Thyroid gland (tissue), 4 donors: ENCODE measurements at regions not wholly inside any gene's neighbourhood (a gene's known extent, or its start where the extent isn't known, plus 50 kb on each side); places are given as distances from the start of the nearest gene placed in this dataset.

Experiments used
- DNase-seq, 2 donors: peaks; one replicate each; pipeline ENCODE4 v3.0.0-alpha.2; 2019
- H3K27ac ChIP-seq, 3 donors: fragments of 200-600 bp; sonication (generic); 1 replicate in 2 of 3; 2 replicates in 1 of 3; pipeline ENCODE4 v1.5.1; 2016 to 2019; ENCODE audit warnings: mild to moderate bottlenecking in 1 of 3, moderate library complexity in 1 of 3
- H3K27me3 ChIP-seq: fragments of 200-600 bp; sonication (generic); one replicate; pipeline ENCODE4 v1.5.1; 2019
- H3K36me3 ChIP-seq, 2 donors: fragments of 200-600 bp; sonication (generic); one replicate each; pipeline ENCODE4 v1.5.1; 2016 to 2019
- H3K4me1 ChIP-seq, 2 donors: fragments of 200-600 bp; sonication (generic); one replicate each; pipeline ENCODE4 v1.5.1; 2017 to 2019
- H3K4me3 ChIP-seq, 3 donors: fragments of 200-600 bp; sonication (generic); replicated peaks in 1 of 3; 1 replicate in 2 of 3; 2 replicates in 1 of 3; pipeline ENCODE4 v1.5.1; 2016; ENCODE audit warnings: mild to moderate bottlenecking in 1 of 3
- H3K9me3 ChIP-seq: fragments of 200-600 bp; sonication (generic); one replicate; pipeline ENCODE4 v1.5.1; 2017
- CTCF ChIP-seq, 6 experiments: fragments of 200-600 bp in 3 of 6; fragments of 450-650 bp in 3 of 6; sonication (generic) in 3 of 6; IDR thresholded peaks; one replicate each; pipeline ENCODE4 v1.5.1; 2016 to 2019; ENCODE audit warnings: antibody characterized with exemption in 6 of 6, mild to moderate bottlenecking in 2 of 6, inconsistent platforms in 1 of 6, moderate library complexity in 1 of 6
- POLR2A ChIP-seq, 2 donors: fragments of 450-650 bp; IDR thresholded peaks; one replicate each; pipeline ENCODE4 v1.6.1; 2017; ENCODE audit warnings: antibody characterized with exemption in 2 of 2, mild to moderate bottlenecking in 2 of 2, moderate library complexity in 1 of 2
- WGBS, 2 donors: methylation state at CpG; one replicate each; pipeline ENCODE4 v1.1.5; 2017; 5-methylcytosine and 5-hydroxymethylcytosine counted together
- intact Hi-C: fragments of 100-400 bp; cut with DNase I; formaldehyde crosslinking; loops from one replicate; pipeline ENCODE4 v1.15.1; 2023

GRCh38 chr4:114100288-114101031 is 121.0 kb upstream of the ARSJ start:
- Histone ChIP-seq H3K27me3 (no peaks in the 10 kb centered on the region), H3K4me3 (no peak overlapping the region), H3K4me1 (no peaks in the 10 kb centered on the region), H3K9me3 (no peaks in the 10 kb centered on the region), H3K36me3 (no peaks in the 10 kb centered on the region), H3K27ac (no peak overlapping the region)
- TF ChIP-seq POLR2A (IDR thresholded peaks at IDR 0.05) (no peak), CTCF (IDR thresholded peaks at IDR 0.05) (no peak)
- intact Hi-C loops: no loop called here
- WGBS, 2 donors: 85 to 88% methylated on average over 6 of the region's 6 CpGs
- no peak for DNase-seq

- no peaks in the 10 kb centered on the region for H3K36me3 ChIP-seq
- 95 to 97% methylated on average over 1 of the region's 1 CpG for WGBS, 2 donors
- no peak overlapping the region for H3K27ac ChIP-seq
- H3K4me3 ChIP-seq: no peak overlapping the region
- DNase-seq: no peak
- intact Hi-C loops: no loop called here
- no peaks in the 10 kb centered on the region for H3K4me1 ChIP-seq
- TF ChIP-seq CTCF (IDR thresholded peaks at IDR 0.05) (no peak), POLR2A (IDR thresholded peaks at IDR 0.05) (no peak)
- H3K9me3 ChIP-seq: no peaks in the 10 kb centered on the region
- H3K27me3 ChIP-seq: no peaks in the 10 kb centered on the region
These were observed 124.5 kb upstream of the ARSJ start for GRCh38 chr4:114103908-114104307.

- Histone ChIP-seq H3K27ac (no peak overlapping the region), H3K9me3 (no peaks in the 10 kb centered on the region), H3K36me3 (no peaks in the 10 kb centered on the region), H3K4me3 (no peak overlapping the region), H3K4me1 (no peaks in the 10 kb centered on the region), H3K27me3 (no peaks in the 10 kb centered on the region)
- TF ChIP-seq POLR2A (IDR thresholded peaks at IDR 0.05) (no peak), CTCF (IDR thresholded peaks at IDR 0.05) (no peak)
- WGBS, 2 donors: 93 to 98% methylated on average over 1 of the region's 1 CpG
- DNase-seq: no peak
- intact Hi-C loops: no loop called here
These were observed 129.4 kb upstream of the ARSJ start for GRCh38 chr4:114108869-114109268.

GRCh38 chr4:114109776-114110175 is 130.3 kb upstream of the ARSJ start:
- Histone ChIP-seq H3K4me1 (no peaks in the 10 kb centered on the region), H3K9me3 (no peaks in the 10 kb centered on the region), H3K36me3 (no peaks in the 10 kb centered on the region), H3K27me3 (no peaks in the 10 kb centered on the region), H3K27ac (no peak overlapping the region), H3K4me3 (no peak overlapping the region)
- no peak for DNase-seq
- TF ChIP-seq CTCF (IDR thresholded peaks at IDR 0.05): no peak
- TF ChIP-seq POLR2A (IDR thresholded peaks at IDR 0.05): no peak
- intact Hi-C loops: no loop called here
- WGBS, 2 donors: 97 to 100% methylated on average over 1 of the region's 1 CpG

- no peaks in the 10 kb centered on the region for H3K9me3 ChIP-seq
- H3K4me1 ChIP-seq: no peaks in the 10 kb centered on the region
- 48 to 97% methylated on average over 2 of the region's 2 CpGs for WGBS, 2 donors
- DNase-seq: no peak
- intact Hi-C loops: no loop called here
- H3K36me3 ChIP-seq: no peaks in the 10 kb centered on the region
- H3K27ac ChIP-seq: no peak overlapping the region
- no peaks in the 10 kb centered on the region for H3K27me3 ChIP-seq
- H3K4me3 ChIP-seq: no peak overlapping the region
- TF ChIP-seq CTCF (IDR thresholded peaks at IDR 0.05) (no peak), POLR2A (IDR thresholded peaks at IDR 0.05) (no peak)
These were observed 136.1 kb upstream of the ARSJ start for GRCh38 chr4:114115526-114115925.
